Right renal pelvis (tissue), 4 donors: ENCODE measurements at regions not wholly inside any gene's neighbourhood (a gene's known extent, or its start where the extent isn't known, plus 50 kb on each side); places are given as distances from the start of the nearest gene placed in this dataset.
A peak's percentile ranks its signal among the peaks of the same experiment; 100 is the strongest.

Source experiments
- DNase-seq, 4 donors: peaks; one replicate each; pipeline ENCODE4 v3.0.0-alpha.2; 2013; ENCODE audit warnings: low read depth in 4 of 4, low spot score in 3 of 4, missing footprints in 1 of 4

DNA sequence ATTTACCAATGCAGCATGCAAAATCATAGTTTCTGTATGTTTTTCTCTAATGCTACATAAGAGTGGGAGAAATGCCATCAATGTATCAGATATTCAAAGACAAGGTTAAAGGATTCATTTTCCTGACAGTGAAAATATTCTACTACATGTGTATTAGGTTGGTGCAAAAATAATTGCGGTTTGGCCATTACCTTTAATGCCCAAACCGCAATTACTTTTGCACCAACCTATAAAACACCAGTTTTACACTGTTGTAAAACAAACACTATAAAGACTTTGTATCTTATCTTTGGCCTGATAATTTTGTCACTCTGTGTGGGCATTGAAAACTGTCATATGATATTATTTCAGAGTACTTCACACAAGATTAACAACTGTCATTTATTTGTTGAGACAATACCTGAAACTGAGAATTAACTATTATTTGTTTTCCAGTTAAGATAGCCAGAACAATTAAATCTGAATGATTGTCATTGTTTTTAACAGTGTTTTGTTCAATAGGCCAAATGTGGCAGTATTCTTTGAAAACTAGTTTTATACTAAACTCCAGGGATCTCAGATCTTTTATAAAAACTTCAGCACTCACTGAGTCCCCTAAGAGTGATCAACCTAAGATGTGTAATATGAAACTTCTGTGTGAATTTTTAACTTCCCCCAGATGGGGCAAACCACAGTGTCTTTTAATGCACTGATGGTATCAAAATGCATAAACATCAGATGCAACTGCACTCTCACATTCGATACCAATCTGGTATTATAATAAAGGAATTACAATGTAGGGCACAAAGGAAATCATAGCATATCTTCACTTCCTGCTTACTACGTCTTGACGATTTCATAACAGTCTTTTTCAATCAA is 53.8 kb upstream of the FBN2 start:
- DNase-seq = no peak

DNA sequence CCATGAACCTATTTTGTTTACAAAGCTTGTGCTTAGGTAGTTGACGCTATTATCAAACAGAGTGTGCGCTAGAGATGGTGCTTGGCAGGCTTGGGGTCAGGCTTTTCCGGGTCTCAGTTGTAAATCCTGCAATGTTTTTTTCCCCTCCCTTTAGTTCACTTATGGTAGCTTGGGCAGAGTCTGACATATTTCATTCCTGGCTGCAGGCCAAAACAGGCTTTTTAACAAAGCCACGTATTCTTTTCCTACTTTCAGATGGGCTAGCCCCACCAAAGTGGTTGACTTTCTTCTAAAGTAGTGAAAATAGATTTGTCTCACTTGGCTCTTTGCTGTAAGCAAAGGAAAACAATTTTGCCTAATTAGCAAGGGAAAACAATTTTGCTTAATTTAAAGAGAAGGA is 58.0 kb upstream of the FBN2 start:
- peak in 1 of 4 donors; percentile 20 for DNase-seq

DNA sequence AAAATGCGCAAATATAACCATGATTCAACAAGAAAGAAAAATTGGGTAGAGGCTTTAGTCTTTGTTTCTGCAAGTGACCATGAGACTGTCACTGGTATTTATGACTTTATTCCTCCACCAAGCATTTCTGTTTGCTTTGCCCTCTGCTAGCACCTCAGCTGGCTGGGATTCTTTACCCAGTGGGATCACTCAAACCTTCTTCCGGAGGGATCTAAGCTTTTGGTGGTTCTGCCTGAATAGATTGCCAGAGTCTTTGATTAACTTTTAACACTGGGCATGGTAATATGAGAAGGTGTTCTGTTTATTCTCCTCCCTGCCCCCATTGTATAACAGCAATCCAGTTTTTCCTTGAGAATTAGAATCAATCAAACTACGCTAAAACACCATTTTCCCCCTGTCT is 59.1 kb upstream of the FBN2 start:
- peak in 2 of 4 donors; percentile 20 to 26 for DNase-seq

- no peak for DNase-seq
Measured at GRCh38 chr5:128613128-128613527, 75.1 kb upstream of the FBN2 start.

- no peak for DNase-seq
Measured at GRCh38 chr5:128613766-128614165, 75.7 kb upstream of the FBN2 start.

DNA sequence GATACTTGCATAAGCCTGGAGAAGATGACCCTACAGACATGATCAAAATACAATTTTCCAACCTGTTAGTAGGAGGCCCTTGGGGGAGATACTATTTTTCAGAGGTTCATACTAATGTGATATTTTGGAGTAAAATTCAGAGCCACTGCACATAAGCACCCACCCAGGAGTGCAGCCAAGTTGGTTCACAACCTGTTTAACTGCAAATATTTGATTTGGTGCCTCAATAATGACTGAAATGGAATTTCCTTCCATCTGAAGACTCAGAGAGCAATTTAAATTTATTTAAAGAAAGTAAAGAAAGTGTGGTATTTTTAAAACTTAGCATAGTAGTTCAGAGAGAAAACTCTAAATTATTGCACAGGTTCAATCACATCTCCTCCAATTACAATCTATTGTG is 77.5 kb upstream of the FBN2 start:
- DNase-seq = no peak

GRCh38 chr5:128626536-128627090 is 88.6 kb upstream of the FBN2 start:
- peak in 3 of 4 donors; percentile 4 to 25 (median 14) for DNase-seq

DNA sequence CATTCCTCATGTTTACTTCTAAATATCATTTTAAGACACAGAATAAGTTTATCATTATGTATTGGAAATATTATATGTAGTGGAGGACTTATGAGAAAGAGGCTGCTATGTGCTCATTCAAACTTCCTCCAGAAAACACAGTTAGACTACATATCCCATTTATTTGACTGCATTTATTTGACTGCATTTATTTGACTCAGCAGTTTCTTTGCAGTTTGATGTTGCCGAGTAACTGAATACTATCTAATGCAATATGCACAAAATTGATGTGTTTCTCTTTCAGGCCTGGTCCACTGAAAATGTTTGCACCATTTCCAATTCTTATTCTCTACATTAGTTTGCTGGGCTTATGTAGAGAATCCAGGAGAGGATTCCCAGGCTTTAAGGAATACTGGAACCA is 89.9 kb upstream of the FBN2 start:
- DNase-seq = no peak

DNA sequence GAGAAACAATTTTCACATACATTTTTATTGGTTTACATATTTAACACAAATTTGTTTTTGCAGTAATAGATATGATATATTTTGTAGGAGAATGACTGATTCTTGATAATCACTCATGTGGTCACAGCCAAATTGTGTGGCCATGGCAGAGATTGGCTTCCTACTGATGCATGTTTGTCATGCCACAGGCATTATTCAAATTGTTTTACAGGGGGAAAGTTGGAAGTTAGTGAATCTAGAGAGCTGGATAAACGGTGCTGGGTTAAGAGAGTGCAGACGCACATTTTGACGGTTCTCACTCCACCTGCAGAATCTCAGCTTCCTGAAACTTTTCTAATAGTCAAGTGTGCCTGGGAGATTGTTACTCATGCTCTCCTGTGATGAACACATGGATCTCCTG is 91.1 kb upstream of the FBN2 start:
- no peak for DNase-seq

DNA sequence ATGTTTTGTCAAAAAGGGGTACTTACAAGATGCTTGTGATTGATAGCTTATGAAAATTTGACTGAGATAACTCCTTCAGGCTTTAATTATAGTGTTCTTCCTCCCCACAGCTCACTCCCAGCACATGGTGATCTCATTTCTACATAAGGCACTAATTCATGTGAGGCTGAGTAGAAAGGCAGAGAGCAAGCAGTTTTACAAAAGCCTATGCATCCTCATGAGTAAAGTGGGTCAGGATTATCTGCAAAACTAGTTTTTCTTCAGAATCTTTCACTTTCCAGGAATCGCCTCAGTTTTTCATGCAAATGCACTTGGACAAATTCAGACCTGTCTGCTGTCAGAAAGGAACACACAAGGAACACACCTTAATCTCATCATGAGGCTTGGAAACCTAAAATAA is 92.1 kb upstream of the FBN2 start:
- DNase-seq = no peak

- no peak for DNase-seq
Measured at GRCh38 chr5:128631771-128632170, 93.7 kb upstream of the FBN2 start.

DNA sequence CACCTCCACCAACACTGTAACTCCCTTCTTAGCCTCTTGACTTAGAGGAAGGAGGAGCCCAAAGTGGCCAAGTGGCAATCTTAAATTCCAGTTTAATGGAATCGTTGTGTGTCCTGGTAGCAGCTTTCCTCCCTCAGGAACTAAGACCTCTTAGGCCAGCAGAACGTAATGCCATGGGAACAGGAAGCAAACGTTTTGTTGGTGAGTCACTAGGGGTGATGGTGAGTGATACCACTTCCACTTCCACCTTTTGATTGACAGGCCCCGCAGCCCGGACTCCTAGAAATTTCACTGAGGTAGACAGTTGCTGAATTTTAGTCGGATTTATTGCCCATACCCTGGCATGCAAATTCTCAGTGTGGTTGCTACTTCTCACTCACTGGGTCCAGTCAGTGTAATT is 94.2 kb upstream of the FBN2 start:
- DNase-seq = no peak

DNA sequence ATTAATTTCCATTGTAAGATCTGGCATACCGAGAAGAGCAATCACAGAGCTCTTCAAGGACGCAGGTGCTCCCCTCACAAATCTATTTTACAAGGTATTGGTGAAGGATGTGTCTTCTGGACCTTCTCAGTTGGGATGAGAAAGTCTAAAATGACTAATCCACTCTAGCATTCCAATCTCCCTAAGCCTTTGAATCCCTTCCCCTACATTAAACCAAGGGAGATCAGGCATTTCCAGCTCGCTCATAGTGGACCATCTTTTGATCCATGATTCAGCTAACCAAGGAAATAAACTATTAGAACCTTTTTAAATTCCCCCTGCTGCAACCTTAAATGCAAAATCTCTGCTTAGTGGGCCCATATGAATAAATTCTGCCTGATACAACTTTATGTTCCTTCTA is 95.9 kb upstream of the FBN2 start:
- no peak for DNase-seq

GRCh38 chr5:128635379-128635778 is 97.3 kb upstream of the FBN2 start:
- no peak for DNase-seq

GRCh38 chr5:128636361-128636760 is 98.3 kb upstream of the FBN2 start:
- DNase-seq = no peak

- DNase-seq = no peak
Measured at GRCh38 chr5:128637031-128637430, 99.0 kb upstream of the FBN2 start.

DNA sequence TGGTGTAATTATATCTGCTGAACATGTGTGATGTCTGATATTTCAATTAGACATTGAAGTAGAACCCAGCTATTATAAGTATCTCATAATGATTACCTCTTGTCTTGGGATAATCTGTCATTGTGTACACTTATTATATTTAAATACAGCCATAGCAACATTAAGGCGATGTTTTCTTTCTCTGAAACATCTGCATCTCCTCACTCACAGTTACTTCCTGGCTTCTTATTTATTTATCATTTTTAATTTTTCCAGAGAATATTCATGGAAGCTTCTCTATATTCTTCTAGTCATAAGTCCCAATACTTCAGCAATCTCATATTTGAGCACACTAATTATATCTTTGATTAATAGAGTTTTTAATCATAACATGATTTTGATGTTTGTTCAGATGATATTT is 103.8 kb upstream of the FBN2 start:
- no peak for DNase-seq

GRCh38 chr5:128644863-128645262 is 106.8 kb upstream of the FBN2 start:
- DNase-seq = no peak

DNA sequence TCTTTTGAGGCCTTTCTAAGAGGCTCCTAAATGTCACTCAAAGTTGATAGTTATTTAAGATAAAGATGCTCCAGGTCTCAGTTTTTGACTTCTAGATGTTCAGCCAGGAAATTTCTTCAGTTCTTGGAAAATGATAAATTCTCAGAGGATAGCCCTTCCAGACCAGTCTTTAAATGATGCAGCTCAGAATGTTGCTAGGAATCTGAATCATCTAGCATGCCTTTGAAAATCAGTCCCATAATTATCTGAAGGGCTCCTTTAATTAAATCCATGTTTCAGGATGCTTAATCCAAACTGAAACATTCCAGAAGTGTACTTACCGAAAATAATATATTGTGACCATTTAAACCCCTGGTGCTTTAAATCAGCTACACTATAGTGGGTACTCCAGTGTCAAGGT is 107.5 kb upstream of the FBN2 start:
- DNase-seq = no peak

- DNase-seq = no peak
Measured at GRCh38 chr5:128646176-128646575, 108.1 kb upstream of the FBN2 start.

DNA sequence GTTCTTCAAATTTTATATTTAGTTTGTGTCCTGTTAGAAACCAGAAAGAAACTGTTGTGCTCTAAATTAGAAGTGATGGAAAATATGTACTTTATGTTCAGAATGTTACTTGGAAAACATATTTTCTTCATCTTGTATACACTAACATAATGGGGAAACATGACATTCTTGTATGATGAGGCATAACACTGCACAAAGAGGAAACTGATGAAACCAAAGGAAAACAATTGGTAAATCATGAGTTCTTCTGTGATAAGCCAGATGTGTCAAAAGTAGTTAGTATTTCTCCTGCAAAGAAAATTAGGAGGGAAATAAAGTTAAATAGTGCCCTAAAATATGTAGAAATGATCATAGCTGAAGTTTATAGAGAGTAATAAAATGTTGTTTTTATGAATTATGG is 111.1 kb upstream of the FBN2 start:
- DNase-seq = no peak

DNA sequence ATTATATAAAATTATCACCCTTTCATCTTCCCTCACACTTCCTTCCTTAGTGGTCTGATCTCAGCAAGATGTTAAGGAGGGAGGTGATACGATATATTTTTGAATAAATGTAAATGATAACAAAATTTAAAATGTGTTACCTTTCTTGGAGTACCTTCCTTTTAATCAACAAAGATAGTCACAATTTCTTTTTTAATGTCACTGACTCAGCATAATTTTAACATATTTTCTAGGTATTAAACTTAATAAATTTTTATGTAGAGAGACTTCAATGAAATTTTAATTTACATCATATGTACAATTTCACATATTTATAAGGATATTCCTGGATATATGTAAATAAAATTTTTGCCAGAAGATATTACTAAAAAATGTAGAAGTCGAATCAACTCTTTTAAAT is 125.0 kb upstream of the FBN2 start:
- no peak for DNase-seq
